Tibial artery (tissue), 4 donors: ENCODE measurements at regions not wholly inside any gene's neighbourhood (a gene's known extent, or its start where the extent isn't known, plus 50 kb on each side); places are given as distances from the start of the nearest gene placed in this dataset.

Source experiments
- DNase-seq, 2 donors: peaks; one replicate each; pipeline ENCODE4 v3.0.0-alpha.2; 2019
- H3K27ac ChIP-seq, 2 donors: fragments of 200-600 bp; sonication (generic) in 1 of 2; 1 replicate in 1 of 2; 2 replicates in 1 of 2; pipeline ENCODE4 v1.5.1; 2018 to 2019; ENCODE audit warnings: mild to moderate bottlenecking in 1 of 2
- H3K27me3 ChIP-seq, 2 donors: fragments of 200-600 bp; sonication (generic) in 1 of 2; one replicate each; pipeline versions ENCODE4 v1.5.1 to v1.6.0; 2016 to 2019
- H3K36me3 ChIP-seq, 3 donors: fragments of 200-600 bp; sonication (generic) in 2 of 3; one replicate each; pipeline ENCODE4 v1.5.1; 2016 to 2019; ENCODE audit warnings: mild to moderate bottlenecking in 2 of 3
- H3K4me1 ChIP-seq, 4 donors: fragments of 200-600 bp; sonication (generic) in 2 of 4; 1 replicate in 3 of 4; 2 replicates in 1 of 4; pipeline ENCODE4 v1.5.1; 2016 to 2019
- H3K4me3 ChIP-seq, 2 donors: fragments of 200-600 bp; sonication (generic) in 1 of 2; 1 replicate in 1 of 2; 2 replicates in 1 of 2; pipeline ENCODE4 v1.5.1; 2018 to 2019; ENCODE audit warnings: mild to moderate bottlenecking in 2 of 2
- H3K9me3 ChIP-seq, 3 donors: fragments of 200-600 bp; sonication (generic) in 1 of 3; one replicate each; pipeline ENCODE4 v1.5.1; 2016 to 2019
- intact Hi-C: fragments of 100-400 bp; cut with DNase I; formaldehyde crosslinking; loops from one replicate; pipeline ENCODE4 v1.15.0; 2023; ENCODE audit warnings: low total_unique reads
- TF ChIP-seq, protein P1 (sequence below), 2 experiments: fragments of 200-600 bp in 1 of 2; fragments of 450-650 bp in 1 of 2; IDR thresholded peaks; one replicate each; pipeline ENCODE4 v1.5.1; 2017 to 2019; ENCODE audit warnings: antibody characterized with exemption in 2 of 2, mild to moderate bottlenecking in 1 of 2, moderate library complexity in 1 of 2

DNA sequence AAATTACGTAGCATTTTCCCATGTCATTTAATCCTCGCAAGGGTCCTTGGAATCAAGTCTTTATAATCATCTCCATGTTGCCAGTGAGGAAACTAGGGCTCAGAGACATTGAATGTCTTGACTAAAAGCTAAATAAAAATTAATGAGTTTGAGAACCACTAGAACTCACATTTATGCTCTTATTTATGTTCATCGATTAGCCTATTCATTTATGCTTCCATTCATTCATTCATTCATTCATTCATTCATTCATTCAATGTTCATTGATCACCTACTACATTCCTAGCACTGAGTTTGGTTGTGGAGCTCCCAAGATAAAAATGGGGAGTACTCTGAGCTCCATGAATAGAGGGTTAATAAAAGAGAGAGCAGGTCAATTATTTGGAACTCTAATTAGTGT lies 59.7 kb downstream of the KCNA1 start:
- Histone ChIP-seq H3K36me3 (no peaks in the 10 kb centered on the region), H3K4me1 (no peaks in the 10 kb centered on the region), H3K27me3 (peaks cover 0 to 6% of the 10 kb centered on the region in 2 donors), H3K27ac (no peak overlapping the region), H3K9me3 (no peaks in the 10 kb centered on the region), H3K4me3 (no peak overlapping the region)
- intact Hi-C loops: no loop called here
- DNase-seq: no peak
- TF ChIP-seq, protein P1, sequence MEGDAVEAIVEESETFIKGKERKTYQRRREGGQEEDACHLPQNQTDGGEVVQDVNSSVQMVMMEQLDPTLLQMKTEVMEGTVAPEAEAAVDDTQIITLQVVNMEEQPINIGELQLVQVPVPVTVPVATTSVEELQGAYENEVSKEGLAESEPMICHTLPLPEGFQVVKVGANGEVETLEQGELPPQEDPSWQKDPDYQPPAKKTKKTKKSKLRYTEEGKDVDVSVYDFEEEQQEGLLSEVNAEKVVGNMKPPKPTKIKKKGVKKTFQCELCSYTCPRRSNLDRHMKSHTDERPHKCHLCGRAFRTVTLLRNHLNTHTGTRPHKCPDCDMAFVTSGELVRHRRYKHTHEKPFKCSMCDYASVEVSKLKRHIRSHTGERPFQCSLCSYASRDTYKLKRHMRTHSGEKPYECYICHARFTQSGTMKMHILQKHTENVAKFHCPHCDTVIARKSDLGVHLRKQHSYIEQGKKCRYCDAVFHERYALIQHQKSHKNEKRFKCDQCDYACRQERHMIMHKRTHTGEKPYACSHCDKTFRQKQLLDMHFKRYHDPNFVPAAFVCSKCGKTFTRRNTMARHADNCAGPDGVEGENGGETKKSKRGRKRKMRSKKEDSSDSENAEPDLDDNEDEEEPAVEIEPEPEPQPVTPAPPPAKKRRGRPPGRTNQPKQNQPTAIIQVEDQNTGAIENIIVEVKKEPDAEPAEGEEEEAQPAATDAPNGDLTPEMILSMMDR (IDR thresholded peaks at IDR 0.05): no peak

DNA sequence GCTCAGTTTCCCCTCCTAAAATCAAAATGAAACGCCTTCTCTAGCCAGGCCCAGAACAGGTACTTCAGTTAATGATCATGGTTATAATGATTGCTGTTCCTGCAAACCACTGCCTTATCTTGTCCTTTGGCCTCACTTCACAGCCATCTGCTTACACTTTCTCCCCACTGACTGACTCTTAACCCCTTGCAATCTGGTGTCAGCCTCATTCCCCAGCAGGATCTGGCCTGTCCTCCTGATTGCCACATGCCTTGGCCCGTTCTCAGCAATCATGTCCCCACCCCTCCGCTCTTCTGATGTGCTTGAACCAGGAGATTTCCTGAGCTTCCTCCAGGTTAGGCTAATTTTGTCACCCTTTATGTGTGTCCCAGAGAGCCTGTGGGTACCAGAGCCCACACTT lies 64.5 kb downstream of the KCNA1 start:
- Histone ChIP-seq H3K27ac (no peak overlapping the region), H3K27me3 (peaks cover 0 to 18% of the 10 kb centered on the region in 2 donors), H3K4me3 (no peak overlapping the region), H3K36me3 (no peaks in the 10 kb centered on the region), H3K4me1 (no peaks in the 10 kb centered on the region), H3K9me3 (no peaks in the 10 kb centered on the region)
- DNase-seq: no peak
- TF ChIP-seq, protein P1 (IDR thresholded peaks at IDR 0.05): no peak
- intact Hi-C loops: no loop called here

DNA sequence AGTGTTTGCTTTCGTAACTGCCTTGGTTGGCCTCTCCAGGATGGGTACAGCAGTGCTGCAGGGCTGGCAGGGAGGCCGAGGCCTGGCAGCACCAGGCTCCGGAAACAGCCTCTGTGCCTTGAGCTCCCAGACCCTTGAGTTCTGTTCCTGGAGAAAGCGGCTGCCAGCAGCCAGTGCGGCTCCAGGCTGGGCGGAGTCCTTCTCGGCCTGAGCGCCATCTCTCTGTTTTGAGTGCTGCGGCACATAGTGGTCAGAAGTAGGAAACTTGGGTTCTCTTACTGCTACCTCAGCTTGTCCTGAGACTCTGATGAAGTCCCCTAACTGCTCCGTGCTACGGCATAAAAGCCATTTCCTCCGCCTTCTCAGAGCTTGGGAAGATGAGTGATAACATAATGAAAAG lies 65.9 kb downstream of the KCNA1 start:
- H3K9me3 ChIP-seq: no peaks in the 10 kb centered on the region
- no peaks in the 10 kb centered on the region for H3K4me1 ChIP-seq
- DNase-seq: no peak
- TF ChIP-seq, protein P1 (IDR thresholded peaks at IDR 0.05): no peak
- intact Hi-C loops: no loop called here
- H3K36me3 ChIP-seq: no peaks in the 10 kb centered on the region
- peaks cover 0 to 26% of the 10 kb centered on the region in 2 donors for H3K27me3 ChIP-seq
- H3K4me3 ChIP-seq: no peak overlapping the region
- no peak overlapping the region for H3K27ac ChIP-seq

DNA sequence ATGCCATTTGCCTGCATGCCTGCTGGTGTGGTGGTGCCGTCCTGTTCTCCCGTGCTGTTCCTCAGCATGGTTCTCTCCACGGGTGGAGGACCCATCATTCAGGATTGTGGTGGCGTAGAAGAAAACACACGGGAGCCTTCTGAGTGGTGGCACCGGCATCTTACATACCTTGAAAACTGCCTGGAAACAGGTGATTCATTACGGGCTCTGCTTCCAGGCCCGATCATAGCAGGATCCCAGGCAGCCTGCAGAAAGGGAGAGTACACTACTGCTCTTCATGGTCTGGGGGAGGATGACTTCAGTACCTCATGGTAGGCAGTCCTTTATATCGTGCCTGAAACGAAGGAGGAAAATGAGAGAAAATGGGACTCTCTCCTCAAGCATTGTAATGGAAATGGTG lies 66.6 kb upstream of the KCNA5 start:
- no peak for DNase-seq
- Histone ChIP-seq H3K4me1 (no peaks in the 10 kb centered on the region), H3K27me3 (peaks cover 0 to 35% of the 10 kb centered on the region in 2 donors), H3K36me3 (no peaks in the 10 kb centered on the region), H3K27ac (no peak overlapping the region), H3K9me3 (no peaks in the 10 kb centered on the region), H3K4me3 (no peak overlapping the region)
- intact Hi-C loops: no loop called here
- TF ChIP-seq, protein P1 (IDR thresholded peaks at IDR 0.05): no peak

DNA sequence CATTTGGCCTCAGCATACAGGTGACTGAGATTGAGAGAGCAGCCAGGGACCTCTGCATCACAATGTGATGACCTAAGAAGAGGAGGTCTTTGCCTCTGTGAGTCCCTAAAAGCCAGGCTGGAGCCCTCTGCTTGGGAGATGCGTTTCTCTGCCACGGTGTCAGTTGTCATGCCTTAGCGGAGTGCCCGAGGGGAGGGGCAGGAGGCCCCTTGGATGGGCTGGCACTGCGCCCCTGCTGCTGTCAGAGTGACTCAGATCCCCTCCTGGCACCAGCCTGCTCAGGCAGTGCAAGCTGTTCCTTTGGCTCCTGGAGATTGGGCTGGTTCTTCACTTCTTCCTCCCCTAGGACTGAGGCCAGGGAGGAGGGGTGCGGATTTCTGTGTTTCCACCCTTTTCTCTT lies 64.9 kb upstream of the KCNA5 start:
- Histone ChIP-seq H3K4me1 (no peaks in the 10 kb centered on the region), H3K36me3 (no peaks in the 10 kb centered on the region), H3K9me3 (no peaks in the 10 kb centered on the region), H3K27me3 (peaks cover 0 to 35% of the 10 kb centered on the region in 2 donors), H3K27ac (no peak overlapping the region), H3K4me3 (no peak overlapping the region)
- DNase-seq: no peak
- TF ChIP-seq, protein P1 (IDR thresholded peaks at IDR 0.05): no peak
- intact Hi-C loops: no loop called here

DNA sequence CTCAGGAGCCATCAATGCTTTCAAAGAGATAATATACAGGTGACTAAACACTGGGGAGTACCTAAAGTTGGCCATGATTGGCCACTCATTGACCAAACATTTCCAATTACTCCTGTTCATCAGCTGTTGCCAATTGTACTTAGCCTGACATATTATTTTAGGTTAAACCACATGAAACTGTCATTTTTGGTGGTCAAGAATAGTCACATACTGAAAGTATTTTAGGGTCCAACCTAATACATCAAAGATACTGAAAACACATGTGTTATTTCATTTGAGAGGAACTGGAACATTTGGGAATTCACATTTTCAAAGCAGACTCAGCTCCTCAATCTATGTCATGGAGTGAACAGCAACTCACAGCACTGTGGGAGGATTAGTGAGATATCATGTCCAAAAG lies 63.9 kb upstream of the KCNA5 start:
- no peak for DNase-seq
- Histone ChIP-seq H3K27me3 (peaks cover 0 to 35% of the 10 kb centered on the region in 2 donors), H3K36me3 (no peaks in the 10 kb centered on the region), H3K27ac (no peak overlapping the region), H3K4me3 (no peak overlapping the region), H3K9me3 (no peaks in the 10 kb centered on the region), H3K4me1 (no peaks in the 10 kb centered on the region)
- intact Hi-C loops: no loop called here
- TF ChIP-seq, protein P1 (IDR thresholded peaks at IDR 0.05): no peak
